ENCODE measurements at regions not wholly inside any gene's neighbourhood (a gene's known extent, or its start where the extent isn't known, plus 50 kb on each side); places are given as distances from the start of the nearest gene placed in this dataset.

- DNase-seq: no peak
- intact Hi-C loops (cut with micrococcal nuclease; ENCODE audit: unreplicated experiment): no loop called here
- BruUV-seq (replicated peaks): no TSS peak
- Mint-ChIP-seq H3K27me3 (ENCODE audit: unreplicated experiment) (no peaks in the 10 kb centered on the region), H3K9me3 (ENCODE audit: low read depth, unreplicated experiment) (no peaks in the 10 kb centered on the region), H3K4me3 (ENCODE audit: low read depth, unreplicated experiment) (no peak overlapping the region), H3K36me3 (ENCODE audit: insufficient read depth, unreplicated experiment) (no peaks in the 10 kb centered on the region), H3K27ac (ENCODE audit: unreplicated experiment) (no peak overlapping the region), H3K4me1 (ENCODE audit: low read depth, unreplicated experiment) (no peaks in the 10 kb centered on the region)
- CTCF ChIA-PET: interaction anchor here (0.6 kb wide), 1 partner anchor 846 kb away, joined by 3 read pairs; no protein-coding TSS in a partner anchor
- no peak for TF ChIP-seq CTCF (IDR thresholded peaks at IDR 0.05; ENCODE audit: unreplicated experiment)
Measured at GRCh38 chr5:58113172-58113571, 346.7 kb downstream of the PLK2 start.

- DNase-seq: no peak
Measured at GRCh38 chr5:58108511-58108910, 351.4 kb downstream of the PLK2 start.

GRCh38 chr5:58107704-58108103, 352.2 kb downstream of the PLK2 start:
- CTCF ChIA-PET: interaction anchor here (0.5 kb wide), 1 partner anchor 56 kb away, joined by 4 read pairs; no protein-coding TSS in a partner anchor
- DNase-seq: no peak

More at GRCh38 chr5:58108511-58108910, 351.4 kb downstream of the PLK2 start:
- H3K4me1 Mint-ChIP-seq (ENCODE audit: low read depth, unreplicated experiment): no peaks in the 10 kb centered on the region
- no peak for TF ChIP-seq CTCF (IDR thresholded peaks at IDR 0.05; ENCODE audit: unreplicated experiment)
- H3K27me3 Mint-ChIP-seq (ENCODE audit: unreplicated experiment): no peaks in the 10 kb centered on the region
- no peaks in the 10 kb centered on the region for H3K36me3 Mint-ChIP-seq (ENCODE audit: insufficient read depth, unreplicated experiment)
- no peak overlapping the region for H3K4me3 Mint-ChIP-seq (ENCODE audit: low read depth, unreplicated experiment)
- CTCF ChIA-PET: no interaction called here
- H3K27ac Mint-ChIP-seq (ENCODE audit: unreplicated experiment): no peak overlapping the region
- no TSS peak for BruUV-seq (replicated peaks)
- intact Hi-C loops (cut with micrococcal nuclease; ENCODE audit: unreplicated experiment): no loop called here
- peaks cover 3% of the 10 kb centered on the region for H3K9me3 Mint-ChIP-seq (ENCODE audit: low read depth, unreplicated experiment)

GRCh38 chr5:58106754-58107410, 353.0 kb downstream of the PLK2 start:
- Mint-ChIP-seq H3K4me3 (ENCODE audit: low read depth, unreplicated experiment) (no peak overlapping the region), H3K27ac (ENCODE audit: unreplicated experiment) (no peak overlapping the region), H3K27me3 (ENCODE audit: unreplicated experiment) (no peaks in the 10 kb centered on the region), H3K36me3 (ENCODE audit: insufficient read depth, unreplicated experiment) (no peaks in the 10 kb centered on the region), H3K4me1 (ENCODE audit: low read depth, unreplicated experiment) (no peaks in the 10 kb centered on the region), H3K9me3 (ENCODE audit: low read depth, unreplicated experiment) (peaks cover 12% of the 10 kb centered on the region)
- no peak for DNase-seq
- CTCF ChIA-PET: interaction anchor here (0.5 kb wide), 1 partner anchor 55 kb away, joined by 4 read pairs; no protein-coding TSS in a partner anchor
- intact Hi-C loops (cut with micrococcal nuclease; ENCODE audit: unreplicated experiment): no loop called here
- no peak for TF ChIP-seq CTCF (IDR thresholded peaks at IDR 0.05; ENCODE audit: unreplicated experiment)
- BruUV-seq (replicated peaks): no TSS peak

More at GRCh38 chr5:58107704-58108103, 352.2 kb downstream of the PLK2 start:
- Mint-ChIP-seq H3K9me3 (ENCODE audit: low read depth, unreplicated experiment) (peaks cover 10% of the 10 kb centered on the region), H3K27me3 (ENCODE audit: unreplicated experiment) (no peaks in the 10 kb centered on the region), H3K36me3 (ENCODE audit: insufficient read depth, unreplicated experiment) (no peaks in the 10 kb centered on the region), H3K4me1 (ENCODE audit: low read depth, unreplicated experiment) (no peaks in the 10 kb centered on the region), H3K27ac (ENCODE audit: unreplicated experiment) (no peak overlapping the region), H3K4me3 (ENCODE audit: low read depth, unreplicated experiment) (no peak overlapping the region)
- intact Hi-C loops (cut with micrococcal nuclease; ENCODE audit: unreplicated experiment): no loop called here
- no peak for TF ChIP-seq CTCF (IDR thresholded peaks at IDR 0.05; ENCODE audit: unreplicated experiment)
- no TSS peak for BruUV-seq (replicated peaks)
